ENCODE measurements at regions not wholly inside any gene's neighbourhood (a gene's known extent, or its start where the extent isn't known, plus 50 kb on each side); places are given as distances from the start of the nearest gene placed in this dataset.
A peak's percentile ranks its signal among the peaks of the same experiment; 100 is the strongest.

DNA sequence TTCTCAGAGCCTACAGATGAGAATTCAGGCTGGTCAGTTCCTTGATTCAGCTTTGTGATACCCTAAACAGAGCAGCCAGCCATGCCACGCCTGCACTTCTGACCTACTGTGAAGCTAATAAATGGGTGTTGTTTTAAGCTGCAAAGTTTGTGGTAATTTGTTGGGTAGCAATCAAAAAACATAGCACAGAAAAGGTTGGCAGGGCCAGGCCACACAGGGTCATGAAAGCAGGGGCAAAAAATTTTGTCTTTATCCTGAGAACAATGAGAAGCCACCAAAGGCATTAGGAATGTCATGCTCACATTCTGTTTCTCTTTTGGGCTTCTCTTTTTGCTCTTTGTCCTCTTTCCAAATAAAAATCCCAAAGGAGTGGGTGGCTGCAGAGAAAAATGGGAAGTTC is 385.9 kb downstream of the TXNL1 start:
- peaks cover 10% of the 10 kb centered on the region for H3K4me1 Mint-ChIP-seq
- peak overlapping the region; percentile 9 for H2AFZ ChIP-seq (replicated peaks)
- H3K27me3 Mint-ChIP-seq (ENCODE audit: insufficient read depth, low read depth), result no peaks in the 10 kb centered on the region
- H4K20me1 ChIP-seq (ENCODE audit: low read depth), result no peaks in the 10 kb centered on the region
- H3K9me3 ChIP-seq (ENCODE audit: low read depth), result no peaks in the 10 kb centered on the region
- peak; percentile 30 for DNase-seq (ENCODE audit: low spot score)
- no peaks in the 10 kb centered on the region for H3F3A ChIP-seq (ENCODE audit: low read depth)
- H3K79me2 ChIP-seq (ENCODE audit: low read depth), result no peaks in the 10 kb centered on the region
- H3K27ac Mint-ChIP-seq, result no peak overlapping the region
- H3K9me3 Mint-ChIP-seq, result peaks cover 7% of the 10 kb centered on the region
- no peak overlapping the region for H3K9ac ChIP-seq
- no peak overlapping the region for H3K4me2 ChIP-seq
- no peak overlapping the region for H3K27ac ChIP-seq
- no peaks in the 10 kb centered on the region for H3K36me3 ChIP-seq
- H3K36me3 Mint-ChIP-seq, result no peaks in the 10 kb centered on the region
- no peak for TF ChIP-seq EZH2 (IDR thresholded peaks at IDR 0.05)
- TF ChIP-seq, protein P1, sequence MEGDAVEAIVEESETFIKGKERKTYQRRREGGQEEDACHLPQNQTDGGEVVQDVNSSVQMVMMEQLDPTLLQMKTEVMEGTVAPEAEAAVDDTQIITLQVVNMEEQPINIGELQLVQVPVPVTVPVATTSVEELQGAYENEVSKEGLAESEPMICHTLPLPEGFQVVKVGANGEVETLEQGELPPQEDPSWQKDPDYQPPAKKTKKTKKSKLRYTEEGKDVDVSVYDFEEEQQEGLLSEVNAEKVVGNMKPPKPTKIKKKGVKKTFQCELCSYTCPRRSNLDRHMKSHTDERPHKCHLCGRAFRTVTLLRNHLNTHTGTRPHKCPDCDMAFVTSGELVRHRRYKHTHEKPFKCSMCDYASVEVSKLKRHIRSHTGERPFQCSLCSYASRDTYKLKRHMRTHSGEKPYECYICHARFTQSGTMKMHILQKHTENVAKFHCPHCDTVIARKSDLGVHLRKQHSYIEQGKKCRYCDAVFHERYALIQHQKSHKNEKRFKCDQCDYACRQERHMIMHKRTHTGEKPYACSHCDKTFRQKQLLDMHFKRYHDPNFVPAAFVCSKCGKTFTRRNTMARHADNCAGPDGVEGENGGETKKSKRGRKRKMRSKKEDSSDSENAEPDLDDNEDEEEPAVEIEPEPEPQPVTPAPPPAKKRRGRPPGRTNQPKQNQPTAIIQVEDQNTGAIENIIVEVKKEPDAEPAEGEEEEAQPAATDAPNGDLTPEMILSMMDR (IDR thresholded peaks at IDR 0.05), result no peak
- H3K27me3 ChIP-seq, result no peaks in the 10 kb centered on the region
- H3K4me3 ChIP-seq, result no peak overlapping the region
- no peak overlapping the region for H3K4me3 Mint-ChIP-seq
- H3K4me1 ChIP-seq, result peaks cover 14% of the 10 kb centered on the region

DNA sequence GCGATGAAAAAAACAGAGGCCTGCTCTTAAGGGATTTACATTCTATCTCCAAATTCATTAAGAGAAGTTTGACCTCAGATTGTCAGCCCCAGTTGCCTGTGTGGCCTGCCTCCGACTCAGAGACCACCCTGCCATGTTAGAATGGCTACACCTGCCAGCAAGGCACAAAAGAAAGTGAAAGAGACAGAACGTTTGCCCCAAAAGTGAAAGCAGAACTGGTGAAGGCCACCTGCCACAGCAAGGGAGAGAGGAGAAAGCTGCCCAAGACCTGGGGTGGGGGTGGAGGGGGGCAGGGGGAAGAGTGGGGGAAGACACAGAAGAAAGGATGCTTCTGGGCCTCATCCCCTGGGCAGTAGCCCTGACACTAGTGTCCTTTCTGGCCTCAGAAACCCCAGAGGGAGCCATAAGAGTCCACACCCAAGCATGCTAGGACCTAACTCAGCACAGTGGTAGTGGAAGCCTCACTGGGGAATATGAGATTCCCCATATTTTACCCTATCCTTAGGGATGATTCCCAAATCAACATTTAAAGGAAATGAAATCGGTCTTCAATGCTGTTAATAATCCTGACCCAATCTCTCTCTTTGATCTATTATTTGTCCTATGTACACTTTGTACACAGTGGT is 389.7 kb downstream of the TXNL1 start:
- H2AFZ ChIP-seq (replicated peaks), result no peak overlapping the region
- Mint-ChIP-seq H3K27ac (no peak overlapping the region), H3K36me3 (no peaks in the 10 kb centered on the region), H3K4me1 (peaks cover 9% of the 10 kb centered on the region), H3K27me3 (ENCODE audit: insufficient read depth, low read depth) (peaks cover 5% of the 10 kb centered on the region), H3K4me3 (no peak overlapping the region), H3K9me3 (peaks cover 5% of the 10 kb centered on the region)
- no peak overlapping the region for H3K4me3 ChIP-seq
- no peak for DNase-seq (ENCODE audit: low spot score)
- H3K36me3 ChIP-seq, result no peaks in the 10 kb centered on the region
- no peaks in the 10 kb centered on the region for H3F3A ChIP-seq (ENCODE audit: low read depth)
- H3K4me1 ChIP-seq, result peaks cover 14% of the 10 kb centered on the region
- H3K27me3 ChIP-seq, result no peaks in the 10 kb centered on the region
- H3K9ac ChIP-seq, result no peak overlapping the region
- H3K79me2 ChIP-seq (ENCODE audit: low read depth), result no peaks in the 10 kb centered on the region
- H3K9me3 ChIP-seq (ENCODE audit: low read depth), result no peaks in the 10 kb centered on the region
- TF ChIP-seq EZH2 (IDR thresholded peaks at IDR 0.05) (no peak), EZH2phosphoT487 (IDR thresholded peaks at IDR 0.05) (no peak)
- TF ChIP-seq, protein P1 (IDR thresholded peaks at IDR 0.05), result no peak
- no peak overlapping the region for H3K27ac ChIP-seq
- no peak overlapping the region for H3K4me2 ChIP-seq
- H4K20me1 ChIP-seq (ENCODE audit: low read depth), result no peaks in the 10 kb centered on the region

DNA sequence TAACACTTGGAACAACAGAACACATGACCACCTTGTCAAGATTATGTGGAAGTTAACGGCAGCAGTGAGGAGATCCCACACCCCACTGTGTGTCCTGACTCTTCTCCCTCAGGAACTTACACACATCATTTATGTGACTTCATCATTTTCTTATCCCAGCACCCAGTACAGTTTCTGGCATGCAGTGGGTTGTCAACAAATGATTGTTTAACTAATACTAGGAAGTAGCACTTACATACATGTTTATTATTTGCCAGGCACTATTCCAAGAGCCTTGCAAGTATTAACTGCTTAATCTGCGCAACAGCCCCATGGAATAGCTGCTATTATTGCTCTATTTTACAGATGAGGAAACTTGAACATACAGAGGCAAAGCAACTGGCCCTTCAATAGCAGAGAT is 391.5 kb downstream of the TXNL1 start:
- H3K4me3 Mint-ChIP-seq, result no peak overlapping the region
- H3K4me2 ChIP-seq, result no peak overlapping the region

More for the DNA sequence above, 391.5 kb downstream of the TXNL1 start:
- H2AFZ ChIP-seq (replicated peaks), result no peak overlapping the region
- no peaks in the 10 kb centered on the region for H3K36me3 ChIP-seq
- H3K27ac ChIP-seq, result no peak overlapping the region
- H3K9me3 ChIP-seq (ENCODE audit: low read depth), result no peaks in the 10 kb centered on the region
- Mint-ChIP-seq H3K9me3 (peaks cover 8% of the 10 kb centered on the region), H3K27ac (no peak overlapping the region), H3K36me3 (no peaks in the 10 kb centered on the region), H3K4me1 (peaks cover 4% of the 10 kb centered on the region), H3K27me3 (ENCODE audit: insufficient read depth, low read depth) (peaks cover 5% of the 10 kb centered on the region)
- H3K27me3 ChIP-seq, result no peaks in the 10 kb centered on the region
- H3K79me2 ChIP-seq (ENCODE audit: low read depth), result no peaks in the 10 kb centered on the region
- H4K20me1 ChIP-seq (ENCODE audit: low read depth), result no peaks in the 10 kb centered on the region
- no peak for DNase-seq (ENCODE audit: low spot score)
- H3K9ac ChIP-seq, result no peak overlapping the region
- H3F3A ChIP-seq (ENCODE audit: low read depth), result no peaks in the 10 kb centered on the region
- H3K4me3 ChIP-seq, result no peak overlapping the region
- TF ChIP-seq, protein P1 (IDR thresholded peaks at IDR 0.05), result no peak
- TF ChIP-seq EZH2 (IDR thresholded peaks at IDR 0.05) (no peak), EZH2phosphoT487 (IDR thresholded peaks at IDR 0.05) (no peak)
- peaks cover 2% of the 10 kb centered on the region for H3K4me1 ChIP-seq
